RWPE2 (cell line): ENCODE measurements at regions not wholly inside any gene's neighbourhood (a gene's known extent, or its start where the extent isn't known, plus 50 kb on each side); places are given as distances from the start of the nearest gene placed in this dataset.

Experiments used
- ATAC-seq: fragments of 200-7000 bp; cut with Tn5 transposase; 3 replicates; pipeline ENCODE4 v1.9.1; 2021; ENCODE audit warnings: low read depth
- DNase-seq: peaks from one replicate; pipeline ENCODE4 v3.0.0-alpha.2; 2020; ENCODE audit warnings: low spot score
- H3K27ac ChIP-seq: fragments of 450-650 bp; 2 replicates; pipeline ENCODE4 v1.5.1; 2017; ENCODE audit warnings: mild to moderate bottlenecking; ENCODE audit not compliant: poor library complexity, severe bottlenecking
- H3K27me3 ChIP-seq: fragments of 250-450 bp; sonication (Bioruptor Pico); 2 replicates; pipeline ENCODE4 v1.5.1; 2021; ENCODE audit warnings: mild to moderate bottlenecking, moderate library complexity; ENCODE audit not compliant: insufficient read depth, poor library complexity, severe bottlenecking
- H3K36me3 ChIP-seq: fragments of 250-450 bp; sonication (Bioruptor Pico); 2 replicates; pipeline ENCODE4 v1.5.1; 2020; ENCODE audit warnings: low read depth, mild to moderate bottlenecking, moderate library complexity
- H3K4me1 ChIP-seq: fragments of 250-450 bp; sonication (Bioruptor Pico); 2 replicates; pipeline ENCODE4 v1.5.1; 2021; ENCODE audit warnings: mild to moderate bottlenecking, moderate library complexity; ENCODE audit not compliant: insufficient read depth, poor library complexity, severe bottlenecking
- H3K4me3 ChIP-seq: fragments of 250-450 bp; sonication (Bioruptor Pico); 2 replicates; pipeline ENCODE4 v1.5.1; 2021; ENCODE audit warnings: mild to moderate bottlenecking, moderate library complexity; ENCODE audit not compliant: severe bottlenecking
- H3K9me3 ChIP-seq: fragments of 250-450 bp; sonication (Bioruptor Pico); 2 replicates; pipeline ENCODE4 v1.5.1; 2021; ENCODE audit warnings: mild to moderate bottlenecking, moderate library complexity; ENCODE audit not compliant: severe bottlenecking
- CTCF ChIP-seq: fragments of 450-650 bp; IDR thresholded peaks from one replicate; pipeline ENCODE4 v1.5.1; 2017; ENCODE audit warnings: mild to moderate bottlenecking, moderate library complexity; ENCODE audit not compliant: poor library complexity, severe bottlenecking

GRCh38 chr18:76054156-76054555, 440.9 kb downstream of the ZNF516 start:
- TF ChIP-seq CTCF = no peak
- no peak for ATAC-seq

GRCh38 chr18:76053551-76053950, 441.5 kb downstream of the ZNF516 start:
- Histone ChIP-seq H3K27ac (no peak overlapping the region), H3K4me1 (no peaks in the 10 kb centered on the region), H3K4me3 (no peak overlapping the region), H3K27me3 (no peaks in the 10 kb centered on the region), H3K36me3 (no peaks in the 10 kb centered on the region), H3K9me3 (no peaks in the 10 kb centered on the region)
- no peak for TF ChIP-seq CTCF
- DNase-seq (no peak), ATAC-seq (no peak)

More at GRCh38 chr18:76054156-76054555, 440.9 kb downstream of the ZNF516 start:
- Histone ChIP-seq H3K27ac (no peak overlapping the region), H3K4me1 (no peaks in the 10 kb centered on the region), H3K27me3 (no peaks in the 10 kb centered on the region), H3K9me3 (no peaks in the 10 kb centered on the region), H3K36me3 (no peaks in the 10 kb centered on the region), H3K4me3 (no peak overlapping the region)
- DNase-seq = no peak

GRCh38 chr18:76052227-76052595, 442.8 kb downstream of the ZNF516 start:
- no peaks in the 10 kb centered on the region for H3K4me1 ChIP-seq
- DNase-seq (no peak), ATAC-seq (no peak)
- no peaks in the 10 kb centered on the region for H3K36me3 ChIP-seq
- no peak overlapping the region for H3K4me3 ChIP-seq
- TF ChIP-seq CTCF = no peak
- H3K27ac ChIP-seq = no peak overlapping the region
- H3K27me3 ChIP-seq = no peaks in the 10 kb centered on the region
- no peaks in the 10 kb centered on the region for H3K9me3 ChIP-seq

GRCh38 chr18:76051396-76052226, 443.4 kb downstream of the ZNF516 start:
- H3K27me3 ChIP-seq = no peaks in the 10 kb centered on the region

More at GRCh38 chr18:76051396-76052226, 443.4 kb downstream of the ZNF516 start:
- no peak for TF ChIP-seq CTCF
- no peaks in the 10 kb centered on the region for H3K36me3 ChIP-seq
- H3K4me1 ChIP-seq = no peaks in the 10 kb centered on the region
- no peaks in the 10 kb centered on the region for H3K9me3 ChIP-seq
- ATAC-seq (no peak), DNase-seq (no peak)
- no peak overlapping the region for H3K4me3 ChIP-seq
- H3K27ac ChIP-seq = no peak overlapping the region
